HepG2 (cell line): ENCODE measurements at regions not wholly inside any gene's neighbourhood (a gene's known extent, or its start where the extent isn't known, plus 50 kb on each side); places are given as distances from the start of the nearest gene placed in this dataset.

Experiments
- ATAC-seq: fragments of 200-7000 bp; cut with Tn5 transposase; 3 replicates; pipeline ENCODE4 v1.9.1; 2020; ENCODE audit warnings: mild to moderate bottlenecking, moderate library complexity
- BruUV-seq: library from RNA; stranded (reverse); fragments of 400-500 nt; replicated peaks from 2 replicates; lab custom pipeline; 2021; lab: Mats Ljungman, UMichigan
- CTCF ChIA-PET: fragments of 300-600 bp; formaldehyde crosslinking; extraction: SDS; loops from one replicate; lab custom pipeline; 2021; ENCODE audit warnings: low total read pairs, inconsistent platforms, low intra/inter-chr PET ratio; lab: Yijun Ruan, JAX
- POLR2A ChIA-PET: fragments of 350-600 bp; sonication (Branson Sonifier 250); formaldehyde crosslinking; loops from one replicate; lab custom pipeline; 2020; ENCODE audit warnings: antibody characterized with exemption, inconsistent platforms; lab: Yijun Ruan, JAX
- DNase-seq: peaks from one replicate; pipeline ENCODE4 v3.0.0-alpha.2; 2015; ENCODE audit warnings: low spot score
- FAIRE-seq: peaks from 3 replicates; lab custom pipeline; 2011; peaks lifted over from hg19 to GRCh38; lab: Jason Lieb, UNC
- H2AFZ ChIP-seq: one replicate; pipeline ENCODE4 v1.6.1; 2011; ENCODE audit warnings: low read length, inconsistent platforms
- H3K27ac ChIP-seq: fragments of 300-600 bp; 3 replicates; pipeline ENCODE4 v1.8.0; 2011; ENCODE audit warnings: mixed run types, mild to moderate bottlenecking, mixed read lengths, low read length, inconsistent platforms; ENCODE audit not compliant: insufficient read depth; ENCODE audit errors: extremely low read length
- H3K27me3 ChIP-seq, 2 experiments: fragments of 200-600 bp in 1 of 2; 2 replicates in 1 of 2; 3 replicates in 1 of 2; pipeline versions ENCODE4 v1.6.0 to v1.8.0; 2011; ENCODE audit warnings: low read length in 2 of 2, mild to moderate bottlenecking in 2 of 2, moderate library complexity in 2 of 2, inconsistent platforms in 1 of 2; ENCODE audit not compliant: insufficient read depth in 2 of 2, control insufficient read depth in 1 of 2
- H3K36me3 ChIP-seq, 2 experiments: fragments of 200-600 bp in 1 of 2; replicated peaks in 1 of 2; 2 replicates in 1 of 2; 3 replicates in 1 of 2; pipeline versions ENCODE4 v1.5.1 to v1.8.0; 2011; ENCODE audit warnings: low read length in 2 of 2, inconsistent platforms in 1 of 2; ENCODE audit not compliant: insufficient read depth in 2 of 2, control insufficient read depth in 1 of 2
- H3K4me1 ChIP-seq: 2 replicates; pipeline ENCODE4 v1.5.1; 2012; ENCODE audit warnings: low read length, inconsistent platforms; ENCODE audit not compliant: insufficient read depth
- H3K4me2 ChIP-seq: 2 replicates; pipeline ENCODE4 v1.6.0; 2011; ENCODE audit warnings: low read depth, low read length, inconsistent platforms
- H3K4me3 ChIP-seq, 3 experiments: fragments of 200-600 bp in 1 of 3; sonication (generic), shearing (Covaris generic) in 1 of 3; replicated peaks in 1 of 3; 2 replicates each; pipeline ENCODE4 v1.5.1; 2011 to 2016; ENCODE audit warnings: low read length in 3 of 3, inconsistent platforms in 2 of 3, low read depth in 2 of 3, mild to moderate bottlenecking in 2 of 3, control low read depth in 1 of 3, mixed read lengths in 1 of 3; ENCODE audit not compliant: insufficient read depth in 1 of 3
- H3K79me2 ChIP-seq: one replicate; pipeline ENCODE4 v1.6.1; 2011; ENCODE audit warnings: low read length, inconsistent platforms; ENCODE audit not compliant: insufficient read depth
- H3K9ac ChIP-seq: 2 replicates; pipeline ENCODE4 v1.6.0; 2011; ENCODE audit warnings: mild to moderate bottlenecking, low read depth, low read length, inconsistent platforms; ENCODE audit not compliant: insufficient read depth
- H3K9me3 ChIP-seq: 2 replicates; pipeline ENCODE4 v1.5.1; 2012; ENCODE audit warnings: mild to moderate bottlenecking, low read length
- H4K20me1 ChIP-seq: 2 replicates; pipeline ENCODE4 v1.6.0; 2011; ENCODE audit warnings: inconsistent platforms, mild to moderate bottlenecking, low read length, moderate library complexity; ENCODE audit not compliant: insufficient read depth
- ARHGAP35 ChIP-seq: sonication (generic); formaldehyde crosslinking; IDR thresholded peaks from 2 replicates; pipeline ENCODE4 v1.9.0; 2022; ENCODE audit warnings: mild to moderate bottlenecking, inconsistent platforms, moderate library complexity, missing genetic modification reagents, borderline replicate concordance
- EP300 ChIP-seq, 3 experiments: sonication (generic) in 1 of 3; formaldehyde crosslinking in 1 of 3; IDR thresholded peaks; 2 replicates each; pipeline versions ENCODE4 v1.5.1 to v1.6.1; 2011 to 2020; ENCODE audit warnings: low read depth in 2 of 3, low read length in 2 of 3, borderline replicate concordance in 1 of 3, improper control_type of control experiment in 1 of 3, mild to moderate bottlenecking in 1 of 3, missing genetic modification reagents in 1 of 3, moderate library complexity in 1 of 3
- HNRNPK ChIP-seq: fragments of 200-400 bp; formaldehyde crosslinking; IDR thresholded peaks from 2 replicates; pipeline ENCODE4 v1.6.1; 2018; ENCODE audit warnings: low read length, low read depth, moderate library complexity, mild to moderate bottlenecking; ENCODE audit not compliant: poor library complexity, severe bottlenecking
- PAF1 ChIP-seq: IDR thresholded peaks from 2 replicates; pipeline ENCODE4 v1.6.1; 2016; ENCODE audit warnings: missing genetic modification reagents, missing compliant biosample characterization
- RARA ChIP-seq: IDR thresholded peaks from 2 replicates; pipeline ENCODE4 v1.6.1; 2016; ENCODE audit warnings: missing genetic modification reagents, missing compliant biosample characterization
- SIN3A ChIP-seq: IDR thresholded peaks from 2 replicates; pipeline ENCODE4 v1.6.1; 2011; ENCODE audit warnings: low read depth, mild to moderate bottlenecking, control low read depth, low read length, borderline replicate concordance
- TAF15 ChIP-seq: fragments of 200-400 bp; formaldehyde crosslinking; IDR thresholded peaks from one replicate; pipeline ENCODE4 v1.6.1; 2018; ENCODE audit warnings: mild to moderate bottlenecking, low read depth, low read length; ENCODE audit not compliant: poor library complexity, severe bottlenecking
- ZBTB21 ChIP-seq: sonication (generic); formaldehyde crosslinking; IDR thresholded peaks from 2 replicates; pipeline ENCODE4 v1.4.0; 2020; ENCODE audit warnings: missing genetic modification reagents
- ZFP41 ChIP-seq: sonication (generic); formaldehyde crosslinking; IDR thresholded peaks from 2 replicates; pipeline ENCODE4 v1.4.0; 2020; ENCODE audit warnings: mild to moderate bottlenecking, missing genetic modification reagents, borderline replicate concordance
- ZFP90 ChIP-seq: sonication (generic); formaldehyde crosslinking; IDR thresholded peaks from 2 replicates; pipeline ENCODE4 v1.8.0; 2022; ENCODE audit warnings: missing genetic modification reagents, mild to moderate bottlenecking, inconsistent platforms, borderline replicate concordance
- ZNF501 ChIP-seq: sonication (generic); formaldehyde crosslinking; IDR thresholded peaks from 2 replicates; pipeline ENCODE4 v1.5.1; 2020; ENCODE audit warnings: mild to moderate bottlenecking, moderate library complexity, missing genetic modification reagents
- ZNF841 ChIP-seq: sonication (generic); formaldehyde crosslinking; IDR thresholded peaks from 2 replicates; pipeline ENCODE4 v1.8.1; 2023; ENCODE audit warnings: missing genetic modification reagents, borderline replicate concordance
- WGBS: methylation state at CpG from one replicate; pipeline ENCODE4 v1.1.6; 2017; ENCODE audit warnings: low lambda C conversion rate; 5-methylcytosine and 5-hydroxymethylcytosine counted together
- in situ Hi-C: cut with HindIII; loops from 2 replicates; pipeline ENCODE4 v1.10.0; 2017; ENCODE audit warnings: low pct_unique_long_range_greater_than_20kb; ENCODE audit not compliant: extremely low pct_ligation_motif_present
- intact Hi-C: fragments of 100-400 bp; cut with micrococcal nuclease; formaldehyde crosslinking; loops from one replicate; pipeline ENCODE4 v1.10.0; 2022; ENCODE audit not compliant: unreplicated experiment
- TF ChIP-seq, protein P1 (sequence below): IDR thresholded peaks from 2 replicates; pipeline ENCODE4 v1.6.1; 2016; ENCODE audit warnings: missing biosample characterization, missing genetic modification reagents, low read depth
- TF ChIP-seq, protein P2 (sequence below): conservative IDR thresholded peaks from 2 replicates; pipeline ENCODE4 v1.6.1; 2018; ENCODE audit warnings: missing genetic modification reagents

DNA sequence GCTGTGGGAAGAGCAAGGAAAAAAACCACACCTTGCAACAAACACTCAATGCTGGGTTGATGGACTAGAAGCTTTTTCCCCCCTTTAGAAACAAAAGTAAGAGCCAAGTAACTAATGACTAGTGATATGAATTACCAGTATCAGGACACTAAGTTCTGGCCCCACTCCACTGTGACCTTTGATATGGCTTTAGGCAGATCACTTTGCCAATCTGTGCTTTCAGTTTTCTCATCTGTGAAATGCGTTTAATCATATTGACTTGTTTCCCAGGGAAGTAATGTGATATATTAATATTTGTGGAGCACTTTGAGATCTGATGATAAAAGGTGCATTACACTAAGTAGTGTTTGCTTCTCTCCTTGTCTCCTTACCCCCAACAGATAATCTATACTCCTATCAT lies 319.3 kb upstream of the SATB1 start:
- Histone ChIP-seq H4K20me1 (no peaks in the 10 kb centered on the region), H3K27me3 (no peaks in the 10 kb centered on the region), H3K79me2 (no peaks in the 10 kb centered on the region), H3K36me3 (no peaks in the 10 kb centered on the region), H3K9ac (no peak overlapping the region), H3K4me1 (no peaks in the 10 kb centered on the region), H2AFZ (no peak overlapping the region), H3K4me3 (no peak overlapping the region), H3K4me2 (no peak overlapping the region), H3K9me3 (no peaks in the 10 kb centered on the region), H3K27ac (no peak overlapping the region)
- TF ChIP-seq PAF1 (no peak), ZFP41 (CRISPR knock-in tag) (no peak), ARHGAP35 (CRISPR knock-in tag) (no peak), TAF15 (no peak), ZNF841 (CRISPR knock-in tag) (no peak), ZBTB21 (CRISPR knock-in tag) (no peak), EP300 (IDR thresholded peaks at IDR 0.05; ENCODE audit: low read depth in 2 of 2, low read length in 2 of 2) (no peak), EP300 (CRISPR knock-in tag; IDR thresholded peaks at IDR 0.05; ENCODE audit: borderline replicate concordance) (no peak), ZNF501 (CRISPR knock-in tag) (no peak), HNRNPK (no peak), SIN3A (no peak), RARA (no peak), ZFP90 (no peak)
- TF ChIP-seq, protein P1, sequence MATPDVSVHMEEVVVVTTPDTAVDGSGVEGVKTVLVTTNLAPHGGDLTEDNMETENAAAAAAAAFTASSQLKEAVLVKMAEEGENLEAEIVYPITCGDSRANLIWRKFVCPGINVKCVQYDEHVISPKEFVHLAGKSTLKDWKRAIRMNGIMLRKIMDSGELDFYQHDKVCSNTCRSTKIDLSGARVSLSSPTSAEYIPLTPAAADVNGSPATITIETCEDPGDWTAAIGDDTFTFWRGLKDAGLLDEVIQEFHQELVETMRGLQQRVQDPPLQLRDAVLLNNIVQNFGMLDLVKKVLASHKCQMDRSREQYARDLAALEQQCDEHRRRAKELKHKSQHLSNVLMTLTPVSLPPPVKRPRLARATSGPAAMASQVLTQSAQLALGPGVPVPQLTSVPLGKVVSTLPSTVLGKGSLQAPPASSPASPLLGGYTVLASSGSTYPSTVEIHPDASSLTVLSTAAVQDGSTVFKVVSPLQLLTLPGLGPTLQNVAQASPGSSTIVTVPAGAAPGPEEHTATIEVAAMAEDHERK (CRISPR knock-in tag), result no peak
- TF ChIP-seq, protein P2, sequence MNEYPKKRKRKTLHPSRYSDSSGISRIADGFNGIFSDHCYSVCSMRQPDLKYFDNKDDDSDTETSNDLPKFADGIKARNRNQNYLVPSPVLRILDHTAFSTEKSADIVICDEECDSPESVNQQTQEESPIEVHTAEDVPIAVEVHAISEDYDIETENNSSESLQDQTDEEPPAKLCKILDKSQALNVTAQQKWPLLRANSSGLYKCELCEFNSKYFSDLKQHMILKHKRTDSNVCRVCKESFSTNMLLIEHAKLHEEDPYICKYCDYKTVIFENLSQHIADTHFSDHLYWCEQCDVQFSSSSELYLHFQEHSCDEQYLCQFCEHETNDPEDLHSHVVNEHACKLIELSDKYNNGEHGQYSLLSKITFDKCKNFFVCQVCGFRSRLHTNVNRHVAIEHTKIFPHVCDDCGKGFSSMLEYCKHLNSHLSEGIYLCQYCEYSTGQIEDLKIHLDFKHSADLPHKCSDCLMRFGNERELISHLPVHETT (CRISPR knock-in tag), result no peak
- FAIRE-seq, result no peak
- intact Hi-C loops, result no loop called here
- BruUV-seq, result no TSS peak
- no peak for ATAC-seq
- CTCF ChIA-PET, result no interaction called here
- in situ Hi-C loops, result no loop called here
- POLR2A ChIA-PET, result no interaction called here
- WGBS, result 0% methylated on average over 1 of the region's 1 CpG
- DNase-seq, result no peak
